AG04449 (cell line): ENCODE measurements at regions not wholly inside any gene's neighbourhood (a gene's known extent, or its start where the extent isn't known, plus 50 kb on each side); places are given as distances from the start of the nearest gene placed in this dataset.

Experiments used
- CTCF ChIA-PET: fragments of 350-600 bp; formaldehyde crosslinking; extraction: SDS; loops from one replicate; lab custom pipeline; 2021; ENCODE audit warnings: antibody characterized with exemption; lab: Yijun Ruan, JAX
- POLR2A ChIA-PET: fragments of 400-600, 350-600 bp; formaldehyde crosslinking; extraction: SDS; loops from one replicate; lab custom pipeline; 2020; ENCODE audit warnings: antibody characterized with exemption, inconsistent platforms; lab: Yijun Ruan, JAX
- DNase-seq: peaks from one replicate; pipeline ENCODE4 v3.0.0-alpha.2; 2010; ENCODE audit warnings: low read depth, low spot score
- H3K4me3 ChIP-seq: 2 replicates; pipeline ENCODE4 v1.5.1; 2011; ENCODE audit warnings: low read depth, mild to moderate bottlenecking, control low read depth, low read length
- TF ChIP-seq, protein P1 (sequence below): IDR thresholded peaks from one replicate; pipeline ENCODE4 v1.5.1; 2011; ENCODE audit warnings: mild to moderate bottlenecking, moderate library complexity, low read length, control low read depth, inconsistent platforms; ENCODE audit not compliant: insufficient read depth; ENCODE audit errors: missing control alignments

DNA sequence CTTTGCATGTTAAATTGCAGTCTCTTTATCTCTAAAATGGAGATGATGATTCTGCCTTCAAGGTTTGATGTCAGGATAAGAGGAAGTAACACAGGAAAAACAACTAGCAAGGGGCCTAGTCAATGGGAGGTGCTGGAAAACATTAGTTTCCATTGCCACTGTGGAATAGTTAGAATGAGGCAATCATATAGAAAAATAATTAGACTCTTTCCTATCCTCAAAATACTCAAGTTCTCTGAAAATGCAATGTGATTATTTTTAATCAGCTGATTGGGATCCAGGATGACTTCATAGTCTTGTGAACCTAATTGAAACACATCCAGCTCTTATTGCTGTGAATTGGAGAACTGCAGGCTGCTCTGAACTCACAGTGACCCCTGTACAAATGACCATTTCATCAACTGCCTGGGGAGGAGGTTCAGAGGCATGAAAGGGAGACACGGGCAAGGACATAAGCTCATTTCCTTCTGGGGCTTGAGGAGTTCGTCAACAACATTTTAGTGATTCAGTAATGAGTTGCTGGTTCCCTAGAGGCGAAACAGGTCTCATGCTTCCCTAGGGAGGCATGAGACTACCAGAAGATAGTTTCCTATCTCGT, 422.5 kb downstream of the LPIN1 start:
- TF ChIP-seq, protein P1, sequence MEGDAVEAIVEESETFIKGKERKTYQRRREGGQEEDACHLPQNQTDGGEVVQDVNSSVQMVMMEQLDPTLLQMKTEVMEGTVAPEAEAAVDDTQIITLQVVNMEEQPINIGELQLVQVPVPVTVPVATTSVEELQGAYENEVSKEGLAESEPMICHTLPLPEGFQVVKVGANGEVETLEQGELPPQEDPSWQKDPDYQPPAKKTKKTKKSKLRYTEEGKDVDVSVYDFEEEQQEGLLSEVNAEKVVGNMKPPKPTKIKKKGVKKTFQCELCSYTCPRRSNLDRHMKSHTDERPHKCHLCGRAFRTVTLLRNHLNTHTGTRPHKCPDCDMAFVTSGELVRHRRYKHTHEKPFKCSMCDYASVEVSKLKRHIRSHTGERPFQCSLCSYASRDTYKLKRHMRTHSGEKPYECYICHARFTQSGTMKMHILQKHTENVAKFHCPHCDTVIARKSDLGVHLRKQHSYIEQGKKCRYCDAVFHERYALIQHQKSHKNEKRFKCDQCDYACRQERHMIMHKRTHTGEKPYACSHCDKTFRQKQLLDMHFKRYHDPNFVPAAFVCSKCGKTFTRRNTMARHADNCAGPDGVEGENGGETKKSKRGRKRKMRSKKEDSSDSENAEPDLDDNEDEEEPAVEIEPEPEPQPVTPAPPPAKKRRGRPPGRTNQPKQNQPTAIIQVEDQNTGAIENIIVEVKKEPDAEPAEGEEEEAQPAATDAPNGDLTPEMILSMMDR = no peak
- H3K4me3 ChIP-seq = no peak overlapping the region
- CTCF ChIA-PET = interaction anchor here (0.5 to 1.8 kb wide), 6 partner anchors 8 to 547 kb away, joined by 3 to 7 read pairs (median 4); no protein-coding TSS in a partner anchor
- peak; percentile 93 for DNase-seq
- POLR2A ChIA-PET = interaction anchor here (0.7 kb wide), 2 partner anchors 117 to 150 kb away, joined by 3 read pairs; no protein-coding TSS in a partner anchor

DNA sequence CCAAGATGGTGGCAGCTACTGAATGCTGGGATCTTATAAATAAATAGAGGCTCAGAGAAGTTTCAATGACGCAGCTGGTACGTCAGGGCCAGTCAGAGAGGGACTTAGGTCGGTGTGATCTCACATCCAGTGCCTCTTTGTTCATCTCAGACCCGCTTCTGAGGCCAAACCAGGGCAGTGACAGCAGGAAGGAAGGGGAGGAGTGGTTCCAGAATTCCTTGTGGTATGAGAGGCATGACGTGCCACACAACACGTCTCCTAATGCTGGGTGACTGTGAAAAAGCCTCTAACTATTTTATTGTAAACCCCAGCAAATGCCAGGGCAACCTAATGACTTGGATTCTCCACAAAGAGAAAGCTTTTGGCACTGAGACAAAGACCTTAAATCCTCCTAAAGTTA, 423.3 kb downstream of the LPIN1 start:
- POLR2A ChIA-PET = interaction anchor here (0.5 kb wide), 1 partner anchor 20 kb away, joined by 3 read pairs; no protein-coding TSS in a partner anchor
- peak; percentile 95 for DNase-seq
- TF ChIP-seq, protein P1 = no peak
- CTCF ChIA-PET = interaction anchor here (0.9 to 1.8 kb wide), 5 partner anchors 9 to 548 kb away, joined by 3 to 7 read pairs (median 5); no protein-coding TSS in a partner anchor
- no peak overlapping the region for H3K4me3 ChIP-seq

DNA sequence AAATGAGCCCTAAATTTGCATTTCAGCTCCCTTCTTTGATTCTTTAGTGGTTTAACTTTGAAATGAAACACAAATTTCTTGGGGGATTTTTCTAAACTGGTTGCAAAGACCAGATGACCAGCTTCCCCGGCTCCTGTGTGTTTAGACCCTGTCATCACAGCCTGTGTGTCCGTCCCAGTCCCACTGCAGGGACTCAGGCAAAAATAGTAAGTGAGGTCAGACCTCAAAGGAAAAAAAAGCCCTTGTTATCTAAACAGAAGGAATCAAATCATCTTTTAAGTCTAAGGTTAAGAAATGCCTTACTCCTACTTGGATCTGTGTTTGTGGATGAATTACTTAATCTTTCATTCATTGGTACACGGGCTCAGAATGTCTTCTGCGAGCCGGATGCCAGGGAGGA, 423.7 kb downstream of the LPIN1 start:
- H3K4me3 ChIP-seq = no peak overlapping the region
- TF ChIP-seq, protein P1 = no peak
- no peak for DNase-seq
- CTCF ChIA-PET = interaction anchor here (0.9 to 1.8 kb wide), 4 partner anchors 13 to 547 kb away, joined by 3 to 7 read pairs (median 5); no protein-coding TSS in a partner anchor
- POLR2A ChIA-PET = interaction anchor here (0.5 kb wide), 1 partner anchor 20 kb away, joined by 3 read pairs; no protein-coding TSS in a partner anchor

- no peak overlapping the region for H3K4me3 ChIP-seq
- TF ChIP-seq, protein P1 = peak; percentile 41
- POLR2A ChIA-PET = no interaction called here
- CTCF ChIA-PET = no interaction called here
- no peak for DNase-seq
These were observed 427.0 kb downstream of the LPIN1 start for GRCh38 chr2:12173271-12173942.

GRCh38 chr2:12173943-12174340, 427.5 kb downstream of the LPIN1 start:
- ChIA-PET POLR2A (no interaction called here), CTCF (no interaction called here)
- DNase-seq = no peak
- TF ChIP-seq, protein P1 = no peak
- H3K4me3 ChIP-seq = no peak overlapping the region

DNA sequence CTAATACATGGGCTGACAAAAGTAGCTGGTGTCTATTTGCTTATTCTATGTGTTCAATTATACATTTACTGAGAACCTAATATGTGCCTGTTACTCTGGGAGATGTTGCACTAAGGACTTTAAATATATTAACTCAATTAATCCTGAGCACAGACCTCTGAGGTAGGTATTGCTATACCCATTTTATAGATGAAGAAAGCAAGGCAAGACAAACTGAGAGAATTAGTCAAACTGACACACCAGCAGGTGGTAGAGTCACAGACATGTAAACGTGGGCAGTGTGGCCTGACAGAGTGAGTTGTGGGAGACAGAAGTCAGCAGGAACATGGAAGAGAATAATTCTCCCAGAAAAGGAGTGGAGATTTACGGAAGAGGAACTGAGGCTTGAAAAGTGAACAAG, 428.9 kb downstream of the LPIN1 start:
- ChIA-PET POLR2A (no interaction called here), CTCF (no interaction called here)
- TF ChIP-seq, protein P1 = no peak
- H3K4me3 ChIP-seq = no peak overlapping the region
- DNase-seq = no peak
